ENCODE measurements at regions not wholly inside any gene's neighbourhood (a gene's known extent, or its start where the extent isn't known, plus 50 kb on each side); places are given as distances from the start of the nearest gene placed in this dataset.

DNA sequence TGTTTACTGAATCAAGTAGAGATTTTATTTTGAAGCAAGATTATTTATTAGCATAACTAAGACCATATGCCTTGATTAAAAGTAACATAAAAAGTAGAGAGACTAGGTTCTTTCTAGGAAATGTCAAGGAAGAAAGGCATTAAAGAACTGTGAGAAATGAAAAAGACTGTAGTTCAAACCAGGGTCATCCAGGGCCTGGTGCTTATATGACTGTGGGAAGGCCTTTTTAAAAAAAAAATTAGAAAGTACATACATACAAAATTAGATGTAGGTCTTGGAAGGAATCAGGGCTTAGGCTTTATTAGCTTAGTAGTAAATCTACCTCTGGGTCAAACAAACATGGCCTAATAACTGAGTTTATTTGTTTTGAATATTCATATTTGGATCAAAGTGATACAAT, 173.9 kb upstream of the TBL1XR1 start:
- TF ChIP-seq POLR2A (IDR thresholded peaks at IDR 0.05) (no peak), EP300 (IDR thresholded peaks at IDR 0.05) (no peak), POLR2AphosphoS5 (IDR thresholded peaks at IDR 0.05) (no peak)
- TF ChIP-seq, protein P1, sequence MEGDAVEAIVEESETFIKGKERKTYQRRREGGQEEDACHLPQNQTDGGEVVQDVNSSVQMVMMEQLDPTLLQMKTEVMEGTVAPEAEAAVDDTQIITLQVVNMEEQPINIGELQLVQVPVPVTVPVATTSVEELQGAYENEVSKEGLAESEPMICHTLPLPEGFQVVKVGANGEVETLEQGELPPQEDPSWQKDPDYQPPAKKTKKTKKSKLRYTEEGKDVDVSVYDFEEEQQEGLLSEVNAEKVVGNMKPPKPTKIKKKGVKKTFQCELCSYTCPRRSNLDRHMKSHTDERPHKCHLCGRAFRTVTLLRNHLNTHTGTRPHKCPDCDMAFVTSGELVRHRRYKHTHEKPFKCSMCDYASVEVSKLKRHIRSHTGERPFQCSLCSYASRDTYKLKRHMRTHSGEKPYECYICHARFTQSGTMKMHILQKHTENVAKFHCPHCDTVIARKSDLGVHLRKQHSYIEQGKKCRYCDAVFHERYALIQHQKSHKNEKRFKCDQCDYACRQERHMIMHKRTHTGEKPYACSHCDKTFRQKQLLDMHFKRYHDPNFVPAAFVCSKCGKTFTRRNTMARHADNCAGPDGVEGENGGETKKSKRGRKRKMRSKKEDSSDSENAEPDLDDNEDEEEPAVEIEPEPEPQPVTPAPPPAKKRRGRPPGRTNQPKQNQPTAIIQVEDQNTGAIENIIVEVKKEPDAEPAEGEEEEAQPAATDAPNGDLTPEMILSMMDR (IDR thresholded peaks at IDR 0.05): no peak
- Histone ChIP-seq H3K4me3 (no peak overlapping the region), H3K36me3 (no peaks in the 10 kb centered on the region), H3K4me1 (no peaks in the 10 kb centered on the region), H3K27me3 (no peaks in the 10 kb centered on the region), H3K27ac (no peak overlapping the region), H3K9me3 (no peaks in the 10 kb centered on the region)
- DNase-seq (ENCODE audit: low spot score in 2 of 2): no peak

DNA sequence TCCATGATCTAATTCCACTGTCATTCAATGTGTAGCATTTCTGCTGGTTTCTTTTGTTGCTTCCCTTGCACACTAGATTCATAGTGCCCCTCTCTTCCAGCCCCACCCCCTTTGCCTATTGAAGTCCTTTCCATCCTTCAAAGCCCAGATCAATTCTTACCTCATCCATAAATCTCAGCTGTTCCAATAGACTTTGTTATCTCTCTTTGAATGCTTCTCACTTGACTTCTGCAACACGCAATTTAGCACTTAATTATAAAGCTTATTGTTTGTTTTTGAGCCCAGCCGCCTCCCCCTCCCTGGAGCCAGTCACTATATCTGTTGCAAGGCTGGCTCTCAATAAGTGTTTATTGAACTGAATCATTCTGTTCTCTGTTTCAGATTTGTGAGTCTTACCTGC, 174.6 kb upstream of the TBL1XR1 start:
- WGBS: 74% methylated on average over 2 of the region's 2 CpGs
- no peaks in the 10 kb centered on the region for H3K36me3 ChIP-seq
- H3K27me3 ChIP-seq: no peaks in the 10 kb centered on the region
- H3K27ac ChIP-seq: no peak overlapping the region
- TF ChIP-seq EP300 (IDR thresholded peaks at IDR 0.05) (no peak), POLR2A (IDR thresholded peaks at IDR 0.05) (no peak), POLR2AphosphoS5 (IDR thresholded peaks at IDR 0.05) (no peak)
- TF ChIP-seq, protein P1 (IDR thresholded peaks at IDR 0.05): no peak
- H3K9me3 ChIP-seq: no peaks in the 10 kb centered on the region
- no peak overlapping the region for H3K4me3 ChIP-seq
- DNase-seq (ENCODE audit: low spot score in 2 of 2): no peak
- peaks cover 3% of the 10 kb centered on the region for H3K4me1 ChIP-seq

DNA sequence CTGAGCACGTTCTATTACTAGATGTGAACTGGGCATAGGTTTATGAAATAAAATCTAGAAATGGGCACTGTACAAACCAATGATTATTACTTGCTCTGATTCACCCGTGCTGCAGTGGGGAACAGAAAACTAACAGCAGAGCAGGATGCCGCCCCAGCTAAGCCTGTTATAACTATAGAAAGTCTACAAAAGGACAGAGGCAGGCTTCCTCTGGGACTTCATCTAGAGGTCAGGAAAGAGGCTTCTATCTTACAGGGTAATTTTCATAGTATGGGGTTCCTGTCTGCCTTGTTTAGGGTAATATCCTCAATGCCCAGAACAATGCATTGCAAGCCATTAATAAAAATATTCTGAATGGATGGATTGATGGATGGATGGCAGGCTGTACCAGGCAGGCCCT, 177.0 kb upstream of the TBL1XR1 start:
- Histone ChIP-seq H3K27ac (no peak overlapping the region), H3K9me3 (no peaks in the 10 kb centered on the region), H3K27me3 (no peaks in the 10 kb centered on the region), H3K36me3 (no peaks in the 10 kb centered on the region), H3K4me3 (no peak overlapping the region), H3K4me1 (peaks cover 3% of the 10 kb centered on the region)
- no peak for DNase-seq (ENCODE audit: low spot score in 2 of 2)
- WGBS: 62% methylated on average over 3 of the region's 3 CpGs
- TF ChIP-seq, protein P1 (IDR thresholded peaks at IDR 0.05): no peak
- TF ChIP-seq EP300 (IDR thresholded peaks at IDR 0.05) (no peak), POLR2A (IDR thresholded peaks at IDR 0.05) (no peak), POLR2AphosphoS5 (IDR thresholded peaks at IDR 0.05) (no peak)

DNA sequence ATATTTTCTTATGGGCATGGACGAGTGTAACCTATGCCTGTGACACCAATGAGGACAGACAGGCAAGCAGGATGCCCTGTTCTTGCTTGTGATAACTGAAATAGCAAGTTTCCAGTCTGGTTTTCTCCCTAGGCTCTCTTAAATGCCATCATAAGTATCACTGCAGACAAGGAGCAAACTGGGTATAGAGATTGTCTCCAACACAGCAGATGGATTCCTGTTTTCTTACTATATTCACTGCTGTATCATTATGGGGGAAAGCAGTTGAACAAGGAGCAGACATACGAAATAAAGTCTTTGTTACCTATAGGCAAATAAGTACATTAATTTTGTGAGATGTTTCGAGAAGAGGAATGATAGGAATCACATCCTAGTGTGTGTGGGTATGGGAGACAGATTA, 178.0 kb upstream of the TBL1XR1 start:
- no peak for TF ChIP-seq EP300 (IDR thresholded peaks at IDR 0.05)
- no peak for TF ChIP-seq POLR2AphosphoS5 (IDR thresholded peaks at IDR 0.05)
- TF ChIP-seq, protein P1 (IDR thresholded peaks at IDR 0.05): no peak
- TF ChIP-seq POLR2A (IDR thresholded peaks at IDR 0.05): no peak
- peaks cover 3% of the 10 kb centered on the region for H3K4me1 ChIP-seq
- no peaks in the 10 kb centered on the region for H3K9me3 ChIP-seq
- H3K4me3 ChIP-seq: no peak overlapping the region
- no peaks in the 10 kb centered on the region for H3K27me3 ChIP-seq
- no peak for DNase-seq (ENCODE audit: low spot score in 2 of 2)
- no peaks in the 10 kb centered on the region for H3K36me3 ChIP-seq
- no peak overlapping the region for H3K27ac ChIP-seq
- 89% methylated on average over 3 of the region's 3 CpGs for WGBS

DNA sequence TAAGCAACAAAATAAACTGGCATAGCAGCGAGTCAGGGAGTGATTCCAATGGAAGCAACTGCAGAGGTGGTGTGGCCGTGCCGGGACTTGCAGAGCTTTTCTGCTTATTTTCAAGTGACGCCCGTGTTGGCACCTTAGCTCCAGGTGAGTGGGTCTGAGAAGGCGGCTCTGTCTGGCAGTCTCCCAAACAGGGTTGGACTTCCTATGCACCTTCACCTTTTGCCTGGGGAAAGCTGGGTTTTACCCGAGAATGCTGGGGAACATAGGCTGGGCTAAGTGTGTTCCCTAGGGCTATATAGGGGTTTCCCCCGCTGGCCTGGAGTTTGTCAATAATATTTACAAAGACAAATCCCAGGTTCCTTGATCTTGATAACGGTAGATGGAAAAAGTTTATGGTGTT, 179.9 kb upstream of the TBL1XR1 start:
- H3K27me3 ChIP-seq: no peaks in the 10 kb centered on the region
- peak in 2 of 3 donors; percentile 17 to 21 for TF ChIP-seq POLR2AphosphoS5 (IDR thresholded peaks at IDR 0.05)
- TF ChIP-seq POLR2A (IDR thresholded peaks at IDR 0.05): no peak
- no peaks in the 10 kb centered on the region for H3K9me3 ChIP-seq
- peaks cover 3% of the 10 kb centered on the region for H3K4me1 ChIP-seq
- peak in 1 of 2 donors; percentile 82 for DNase-seq (ENCODE audit: low spot score in 2 of 2)
- H3K27ac ChIP-seq: no peak overlapping the region
- H3K4me3 ChIP-seq: no peak overlapping the region
- H3K36me3 ChIP-seq: no peaks in the 10 kb centered on the region
- WGBS: 58% methylated on average over 9 of the region's 9 CpGs

DNA sequence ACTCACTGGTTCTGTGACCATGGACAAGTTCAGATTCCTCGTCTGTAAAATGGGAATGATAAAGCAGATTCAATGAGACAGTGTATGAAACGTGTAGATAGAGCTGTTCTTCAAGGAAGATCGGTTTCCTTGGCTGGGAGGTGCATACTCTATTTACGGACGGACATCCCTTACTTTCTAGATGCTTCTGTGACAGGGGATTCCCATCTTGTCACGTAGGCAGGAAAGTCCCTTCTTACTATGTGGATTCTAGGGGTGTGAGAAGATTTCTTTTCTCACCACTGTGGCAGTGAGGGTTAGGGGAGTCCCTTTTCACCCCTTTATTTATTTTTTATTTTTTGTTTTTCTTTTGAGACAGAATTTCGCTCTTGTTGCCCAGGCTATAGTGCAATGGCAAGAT, 180.9 kb upstream of the TBL1XR1 start:
- no peaks in the 10 kb centered on the region for H3K27me3 ChIP-seq
- TF ChIP-seq, protein P1 (IDR thresholded peaks at IDR 0.05): no peak
- TF ChIP-seq POLR2A (IDR thresholded peaks at IDR 0.05) (no peak), EP300 (IDR thresholded peaks at IDR 0.05) (no peak), POLR2AphosphoS5 (IDR thresholded peaks at IDR 0.05) (no peak)
- H3K36me3 ChIP-seq: no peaks in the 10 kb centered on the region
- no peak overlapping the region for H3K27ac ChIP-seq
- 79% methylated on average over 7 of the region's 7 CpGs for WGBS
- no peak overlapping the region for H3K4me3 ChIP-seq
- DNase-seq (ENCODE audit: low spot score in 2 of 2): no peak
- H3K9me3 ChIP-seq: no peaks in the 10 kb centered on the region
- H3K4me1 ChIP-seq: peaks cover 7% of the 10 kb centered on the region
